NK-92 treated with Interleukin-12 subunit alpha and Interleukin-12 subunit beta, amount 100 ng/mL, for 24 hours (cell line): ENCODE measurements at regions not wholly inside any gene's neighbourhood (a gene's known extent, or its start where the extent isn't known, plus 50 kb on each side); places are given as distances from the start of the nearest gene placed in this dataset.

ENCODE experiments used
- DNase-seq: peaks from one replicate; lab custom pipeline; 2025; lab: John Stamatoyannopoulos, UW

GRCh38 chr12:105744371-105745058 is 394.2 kb downstream of the NUAK1 start:
- no peak for DNase-seq

GRCh38 chr12:105745811-105746210 is 392.9 kb downstream of the NUAK1 start:
- no peak for DNase-seq

- no peak for DNase-seq
These were observed 389.8 kb downstream of the NUAK1 start for GRCh38 chr12:105748806-105749600.

- DNase-seq = no peak
These were observed 388.7 kb downstream of the NUAK1 start for GRCh38 chr12:105750096-105750495.

GRCh38 chr12:105754313-105754712 is 384.4 kb downstream of the NUAK1 start:
- no peak for DNase-seq

GRCh38 chr12:105756961-105757360 is 381.8 kb downstream of the NUAK1 start:
- no peak for DNase-seq

- no peak for DNase-seq
These were observed 379.6 kb downstream of the NUAK1 start for GRCh38 chr12:105759149-105759548.

GRCh38 chr12:105761075-105761474 is 377.7 kb downstream of the NUAK1 start:
- no peak for DNase-seq

- no peak for DNase-seq
These were observed 374.4 kb downstream of the NUAK1 start for GRCh38 chr12:105764216-105764835.

GRCh38 chr12:105765053-105766014 is 373.4 kb downstream of the NUAK1 start:
- DNase-seq = no peak

- no peak for DNase-seq
These were observed 372.7 kb downstream of the NUAK1 start for GRCh38 chr12:105766029-105766428.

GRCh38 chr12:105769486-105769885 is 369.3 kb downstream of the NUAK1 start:
- no peak for DNase-seq

GRCh38 chr12:105773471-105773870 is 365.3 kb downstream of the NUAK1 start:
- no peak for DNase-seq

GRCh38 chr12:105774037-105774436 is 364.7 kb downstream of the NUAK1 start:
- no peak for DNase-seq

- no peak for DNase-seq
These were observed 363.4 kb downstream of the NUAK1 start for GRCh38 chr12:105775343-105775742.

- DNase-seq = no peak
These were observed 354.5 kb downstream of the NUAK1 start for GRCh38 chr12:105783983-105784947.

GRCh38 chr12:105793421-105793820 is 345.3 kb downstream of the NUAK1 start:
- DNase-seq = no peak

GRCh38 chr12:105798256-105798845 is 340.4 kb downstream of the NUAK1 start:
- DNase-seq = no peak

GRCh38 chr12:105799103-105799502 is 339.7 kb downstream of the NUAK1 start:
- no peak for DNase-seq

GRCh38 chr12:105801351-105801750 is 337.4 kb downstream of the NUAK1 start:
- no peak for DNase-seq
